Neural progenitor cell (in vitro differentiated cells): ENCODE measurements at regions not wholly inside any gene's neighbourhood (a gene's known extent, or its start where the extent isn't known, plus 50 kb on each side); places are given as distances from the start of the nearest gene placed in this dataset.

ENCODE experiments used
- DNase-seq: peaks from one replicate; pipeline ENCODE4 v3.0.0-alpha.2; 2016; ENCODE audit warnings: low spot score
- H2AFZ ChIP-seq: fragments of 200-600 bp; sonication (generic); replicated peaks from 2 replicates; pipeline ENCODE4 v1.6.1; 2016; ENCODE audit warnings: antibody characterized with exemption
- H3F3A ChIP-seq: fragments of 200-600 bp; sonication (generic); 2 replicates; pipeline ENCODE4 v1.6.1; 2016; ENCODE audit warnings: antibody characterized with exemption, low read depth
- H3K27ac ChIP-seq: fragments of 200-600 bp; sonication (generic); 2 replicates; pipeline ENCODE4 v1.5.1; 2016; ENCODE audit warnings: mild to moderate bottlenecking
- H3K27me3 ChIP-seq: fragments of 200-600 bp; sonication (generic); 2 replicates; pipeline ENCODE4 v1.6.1; 2016; ENCODE audit warnings: mild to moderate bottlenecking, moderate library complexity
- H3K36me3 ChIP-seq: fragments of 200-600 bp; sonication (generic); 2 replicates; pipeline ENCODE4 v1.5.1; 2016
- H3K4me1 ChIP-seq: fragments of 200-600 bp; sonication (generic); 2 replicates; pipeline ENCODE4 v1.6.1; 2016; ENCODE audit warnings: mixed run types
- H3K4me2 ChIP-seq: fragments of 200-600 bp; sonication (generic); 2 replicates; pipeline ENCODE4 v1.6.1; 2016
- H3K4me3 ChIP-seq: fragments of 200-600 bp; sonication (generic); 2 replicates; pipeline ENCODE4 v1.5.1; 2016
- H3K79me2 ChIP-seq: fragments of 200-600 bp; sonication (generic); 2 replicates; pipeline ENCODE4 v1.6.1; 2016; ENCODE audit warnings: low read depth
- H3K9ac ChIP-seq: fragments of 200-600 bp; sonication (generic); 2 replicates; pipeline ENCODE4 v1.6.1; 2016
- H3K9me3 ChIP-seq: fragments of 200-600 bp; sonication (generic); 2 replicates; pipeline ENCODE4 v1.5.1; 2016; ENCODE audit warnings: low read depth
- H4K20me1 ChIP-seq: fragments of 200-600 bp; sonication (generic); 2 replicates; pipeline ENCODE4 v1.6.1; 2016; ENCODE audit warnings: low read depth
- H3K27ac Mint-ChIP-seq: 3 replicates; pipeline ENCODE4 v1.8.0; 2021; ENCODE audit warnings: mixed read lengths
- H3K27me3 Mint-ChIP-seq: 2 replicates; pipeline ENCODE4 v1.8.0; 2022; ENCODE audit warnings: low read depth, mild to moderate bottlenecking, inconsistent platforms, moderate library complexity, mixed read lengths; ENCODE audit not compliant: insufficient read depth
- H3K36me3 Mint-ChIP-seq: 3 replicates; pipeline ENCODE4 v1.8.0; 2021; ENCODE audit warnings: mixed read lengths
- H3K4me1 Mint-ChIP-seq: 3 replicates; pipeline ENCODE4 v1.8.0; 2021; ENCODE audit warnings: mixed read lengths
- H3K4me3 Mint-ChIP-seq: 3 replicates; pipeline ENCODE4 v1.8.0; 2021; ENCODE audit warnings: mild to moderate bottlenecking, moderate library complexity, mixed read lengths
- H3K9me3 Mint-ChIP-seq: 3 replicates; pipeline ENCODE4 v1.8.0; 2020; ENCODE audit warnings: mixed read lengths
- CTCF ChIP-seq: fragments of 200-600 bp; sonication (generic); IDR thresholded peaks from 2 replicates; pipeline ENCODE4 v1.5.1; 2017; ENCODE audit warnings: antibody characterized with exemption, mild to moderate bottlenecking
- EZH2 ChIP-seq: fragments of 200-600 bp; sonication (generic); IDR thresholded peaks from 2 replicates; pipeline ENCODE4 v1.6.1; 2017; ENCODE audit warnings: antibody characterized with exemption, mild to moderate bottlenecking, moderate library complexity
- EZH2phosphoT487 ChIP-seq: fragments of 200-600 bp; sonication (generic); IDR thresholded peaks from 2 replicates; pipeline ENCODE4 v1.6.1; 2017; ENCODE audit warnings: antibody characterized with exemption

GRCh38 chr16:66169817-66170216 lies 196.7 kb upstream of the CDH5 start:
- Mint-ChIP-seq H3K27me3 (peaks cover 7% of the 10 kb centered on the region), H3K36me3 (peaks cover 2% of the 10 kb centered on the region), H3K27ac (no peak overlapping the region), H3K4me1 (peaks cover 5% of the 10 kb centered on the region), H3K9me3 (peaks cover 6% of the 10 kb centered on the region), H3K4me3 (no peak overlapping the region)
- H3K4me3 ChIP-seq, result no peak overlapping the region
- H4K20me1 ChIP-seq, result no peaks in the 10 kb centered on the region
- H3K4me2 ChIP-seq, result no peak overlapping the region
- no peak overlapping the region for H2AFZ ChIP-seq
- DNase-seq, result no peak
- no peaks in the 10 kb centered on the region for H3F3A ChIP-seq
- H3K79me2 ChIP-seq, result no peaks in the 10 kb centered on the region
- no peak overlapping the region for H3K27ac ChIP-seq
- H3K27me3 ChIP-seq, result no peaks in the 10 kb centered on the region
- no peaks in the 10 kb centered on the region for H3K36me3 ChIP-seq
- no peaks in the 10 kb centered on the region for H3K4me1 ChIP-seq
- TF ChIP-seq EZH2phosphoT487 (no peak), CTCF (no peak), EZH2 (no peak)
- H3K9ac ChIP-seq, result no peak overlapping the region
- H3K9me3 ChIP-seq, result no peaks in the 10 kb centered on the region

DNA sequence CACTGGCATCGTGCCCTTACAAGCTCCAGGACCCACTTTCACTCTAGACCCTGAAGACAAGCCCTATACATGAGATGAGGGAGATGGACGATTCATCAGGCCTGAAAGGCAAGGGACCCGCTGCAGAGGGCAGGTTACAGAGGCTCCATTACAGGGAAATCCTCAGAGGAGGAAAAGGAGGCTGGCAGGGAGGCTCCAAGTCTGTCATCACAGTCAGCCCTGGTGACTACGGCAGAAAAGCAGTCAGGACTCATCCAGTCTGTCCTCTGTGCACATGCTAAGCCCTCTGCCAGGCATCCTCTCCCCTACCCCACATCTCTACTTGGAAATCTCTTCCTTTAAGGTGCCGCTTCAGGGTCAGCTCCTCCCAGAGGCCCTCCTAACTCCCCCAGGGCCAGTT lies 197.7 kb upstream of the CDH5 start:
- no peak for TF ChIP-seq EZH2phosphoT487
- no peak for TF ChIP-seq EZH2
- TF ChIP-seq CTCF, result no peak
- Mint-ChIP-seq H3K27ac (no peak overlapping the region), H3K36me3 (peaks cover 2% of the 10 kb centered on the region), H3K9me3 (peaks cover 6% of the 10 kb centered on the region), H3K27me3 (peaks cover 7% of the 10 kb centered on the region), H3K4me3 (no peak overlapping the region), H3K4me1 (peaks cover 5% of the 10 kb centered on the region)
- H3K27ac ChIP-seq, result no peak overlapping the region
- H2AFZ ChIP-seq, result no peak overlapping the region
- no peaks in the 10 kb centered on the region for H3K4me1 ChIP-seq
- no peak for DNase-seq
- no peak overlapping the region for H3K4me3 ChIP-seq
- H3K27me3 ChIP-seq, result no peaks in the 10 kb centered on the region
- H3K4me2 ChIP-seq, result no peak overlapping the region
- no peaks in the 10 kb centered on the region for H3K9me3 ChIP-seq
- no peaks in the 10 kb centered on the region for H3K79me2 ChIP-seq
- no peaks in the 10 kb centered on the region for H3F3A ChIP-seq
- H4K20me1 ChIP-seq, result no peaks in the 10 kb centered on the region
- H3K9ac ChIP-seq, result no peak overlapping the region
- H3K36me3 ChIP-seq, result no peaks in the 10 kb centered on the region

- Histone ChIP-seq H3K4me1 (no peaks in the 10 kb centered on the region), H3K4me3 (no peak overlapping the region), H2AFZ (no peak overlapping the region), H3F3A (no peaks in the 10 kb centered on the region), H3K4me2 (no peak overlapping the region), H4K20me1 (no peaks in the 10 kb centered on the region), H3K27ac (no peak overlapping the region), H3K36me3 (no peaks in the 10 kb centered on the region), H3K9me3 (no peaks in the 10 kb centered on the region), H3K79me2 (no peaks in the 10 kb centered on the region), H3K9ac (no peak overlapping the region), H3K27me3 (no peaks in the 10 kb centered on the region)
- peak; percentile 15 for DNase-seq
- Mint-ChIP-seq H3K27me3 (peaks cover 9% of the 10 kb centered on the region), H3K9me3 (peaks cover 6% of the 10 kb centered on the region), H3K4me1 (peaks cover 5% of the 10 kb centered on the region), H3K4me3 (no peak overlapping the region), H3K36me3 (peaks cover 2% of the 10 kb centered on the region), H3K27ac (no peak overlapping the region)
- TF ChIP-seq CTCF (peak; percentile 50), EZH2phosphoT487 (no peak), EZH2 (no peak)
These were observed 198.8 kb upstream of the CDH5 start for GRCh38 chr16:66167564-66168291.
